Ovary (tissue), 7 donors: ENCODE measurements at regions not wholly inside any gene's neighbourhood (a gene's known extent, or its start where the extent isn't known, plus 50 kb on each side); places are given as distances from the start of the nearest gene placed in this dataset.

Experiments used
- DNase-seq, 5 donors: peaks; one replicate each; pipeline ENCODE4 v3.0.0-alpha.2; 2019 to 2020
- H3K27ac ChIP-seq, 2 donors: fragments of 200-600 bp; one replicate each; pipeline versions ENCODE4 v1.5.1 to v1.8.0; 2019 to 2022
- H3K27me3 ChIP-seq: fragments of 200-600 bp; one replicate; pipeline ENCODE4 v1.8.0; 2022
- H3K36me3 ChIP-seq: fragments of 200-600 bp; sonication (generic); one replicate; pipeline ENCODE4 v1.5.1; 2019
- H3K4me1 ChIP-seq: one replicate; pipeline ENCODE4 v1.8.1; 2013; ENCODE audit warnings: mild to moderate bottlenecking, moderate library complexity; ENCODE audit not compliant: insufficient read depth
- H3K4me3 ChIP-seq: fragments of 200-600 bp; sonication (generic); one replicate; pipeline ENCODE4 v1.5.1; 2017
- H3K9me3 ChIP-seq, 2 donors: fragments of 200-600 bp in 1 of 2; sonication (generic) in 1 of 2; one replicate each; pipeline versions ENCODE4 v1.5.1 to v1.8.1; 2013 to 2019; ENCODE audit warnings: mild to moderate bottlenecking in 1 of 2, moderate library complexity in 1 of 2
- EP300 ChIP-seq: sonication (generic); formaldehyde crosslinking; IDR thresholded peaks from one replicate; pipeline ENCODE4 v1.6.1; 2017; ENCODE audit warnings: antibody characterized with exemption
- POLR2A ChIP-seq: fragments of 450-650 bp; IDR thresholded peaks from one replicate; pipeline ENCODE4 v1.6.1; 2017; ENCODE audit warnings: antibody characterized with exemption, mild to moderate bottlenecking, moderate library complexity
- WGBS, 3 donors: extraction: QIAGEN DNeasy Blood & Tissue Kit in 1 of 3; methylation state at CpG; one replicate each; pipeline versions ENCODE4 v1.1.5 to v1.1.7; 2013 to 2017; 5-methylcytosine and 5-hydroxymethylcytosine counted together
- intact Hi-C, 4 donors: fragments of 100-400 bp; cut with DNase I; formaldehyde crosslinking; loops; one replicate each; pipeline versions ENCODE4 v1.11.0 to v1.15.1; 2022 to 2023
- TF ChIP-seq, protein P1 (sequence below), 3 donors: fragments of 450-650 bp in 2 of 3; fragments of 200-600 bp in 1 of 3; IDR thresholded peaks; one replicate each; pipeline versions ENCODE4 v1.5.1 to v1.8.0; 2016 to 2022; ENCODE audit warnings: antibody characterized with exemption in 3 of 3, mild to moderate bottlenecking in 1 of 3
- donor health status: DM: no; HTN: no; CAD: no; lungs with moderate emphysema.
- donor health status: DM: no; HTN: no; CAD: no.
- donor health status: Bipolar disorder and iron deficiency.
- donor health status: DM: no; HTN: no; CAD: no.
- donor health status: DM: yes; HTN: yes; CAD: no.

GRCh38 chr6:10030942-10031537 is 383.8 kb downstream of the TFAP2A start:
- H3K36me3 ChIP-seq = no peaks in the 10 kb centered on the region
- no peaks in the 10 kb centered on the region for H3K9me3 ChIP-seq
- no peaks in the 10 kb centered on the region for H3K27me3 ChIP-seq
- H3K4me3 ChIP-seq = no peak overlapping the region
- no peak overlapping the region for H3K27ac ChIP-seq
- H3K4me1 ChIP-seq = no peaks in the 10 kb centered on the region
- intact Hi-C loops = no loop called here
- TF ChIP-seq POLR2A = no peak
- no peak for TF ChIP-seq EP300
- TF ChIP-seq, protein P1, sequence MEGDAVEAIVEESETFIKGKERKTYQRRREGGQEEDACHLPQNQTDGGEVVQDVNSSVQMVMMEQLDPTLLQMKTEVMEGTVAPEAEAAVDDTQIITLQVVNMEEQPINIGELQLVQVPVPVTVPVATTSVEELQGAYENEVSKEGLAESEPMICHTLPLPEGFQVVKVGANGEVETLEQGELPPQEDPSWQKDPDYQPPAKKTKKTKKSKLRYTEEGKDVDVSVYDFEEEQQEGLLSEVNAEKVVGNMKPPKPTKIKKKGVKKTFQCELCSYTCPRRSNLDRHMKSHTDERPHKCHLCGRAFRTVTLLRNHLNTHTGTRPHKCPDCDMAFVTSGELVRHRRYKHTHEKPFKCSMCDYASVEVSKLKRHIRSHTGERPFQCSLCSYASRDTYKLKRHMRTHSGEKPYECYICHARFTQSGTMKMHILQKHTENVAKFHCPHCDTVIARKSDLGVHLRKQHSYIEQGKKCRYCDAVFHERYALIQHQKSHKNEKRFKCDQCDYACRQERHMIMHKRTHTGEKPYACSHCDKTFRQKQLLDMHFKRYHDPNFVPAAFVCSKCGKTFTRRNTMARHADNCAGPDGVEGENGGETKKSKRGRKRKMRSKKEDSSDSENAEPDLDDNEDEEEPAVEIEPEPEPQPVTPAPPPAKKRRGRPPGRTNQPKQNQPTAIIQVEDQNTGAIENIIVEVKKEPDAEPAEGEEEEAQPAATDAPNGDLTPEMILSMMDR (IDR thresholded peaks at IDR 0.05) = no peak
- DNase-seq = no peak
- 76 to 79% (median 78%) methylated on average over 8 of the region's 8 CpGs for WGBS, 3 donors

- Histone ChIP-seq H3K4me1 (no peaks in the 10 kb centered on the region), H3K4me3 (no peak overlapping the region), H3K36me3 (no peaks in the 10 kb centered on the region), H3K9me3 (no peaks in the 10 kb centered on the region), H3K27me3 (no peaks in the 10 kb centered on the region), H3K27ac (no peak overlapping the region)
- WGBS, 3 donors = 43 to 52% (median 50%) methylated on average over 4 of the region's 4 CpGs
- intact Hi-C loops = no loop called here
- TF ChIP-seq POLR2A = no peak
- TF ChIP-seq EP300 = no peak
- TF ChIP-seq, protein P1 (IDR thresholded peaks at IDR 0.05) = no peak
- no peak for DNase-seq
Observed at GRCh38 chr6:10028222-10028621, 386.7 kb downstream of the TFAP2A start.

GRCh38 chr6:10019851-10020250 is 395.0 kb downstream of the TFAP2A start:
- intact Hi-C loops = no loop called here
- 86 to 90% (median 87%) methylated on average over 3 of the region's 3 CpGs for WGBS, 3 donors

GRCh38 chr6:10014557-10014956 is 400.3 kb downstream of the TFAP2A start:
- H3K27me3 ChIP-seq = no peaks in the 10 kb centered on the region
- TF ChIP-seq, protein P1 (IDR thresholded peaks at IDR 0.05) = no peak
- no peak for TF ChIP-seq EP300
- TF ChIP-seq POLR2A = no peak
- intact Hi-C loops = no loop called here
- WGBS, 3 donors = 43 to 62% (median 47%) methylated on average over 5 of the region's 5 CpGs
- no peaks in the 10 kb centered on the region for H3K4me1 ChIP-seq
- no peak overlapping the region for H3K27ac ChIP-seq
- no peak for DNase-seq
- H3K4me3 ChIP-seq = no peak overlapping the region
- no peaks in the 10 kb centered on the region for H3K9me3 ChIP-seq
- H3K36me3 ChIP-seq = no peaks in the 10 kb centered on the region

More at GRCh38 chr6:10019851-10020250, 395.0 kb downstream of the TFAP2A start:
- Histone ChIP-seq H3K4me1 (no peaks in the 10 kb centered on the region), H3K9me3 (no peaks in the 10 kb centered on the region), H3K27me3 (no peaks in the 10 kb centered on the region), H3K36me3 (no peaks in the 10 kb centered on the region), H3K4me3 (no peak overlapping the region), H3K27ac (no peak overlapping the region)
- no peak for TF ChIP-seq POLR2A
- TF ChIP-seq, protein P1 (IDR thresholded peaks at IDR 0.05) = no peak
- TF ChIP-seq EP300 = no peak
- DNase-seq = no peak
